GM23248 (cell line): ENCODE measurements at regions not wholly inside any gene's neighbourhood (a gene's known extent, or its start where the extent isn't known, plus 50 kb on each side); places are given as distances from the start of the nearest gene placed in this dataset.

Source experiments
- EZH2 ChIP-seq: fragments of 200-600 bp; sonication (generic); IDR thresholded peaks from 2 replicates; pipeline ENCODE4 v1.6.1; 2018; ENCODE audit warnings: antibody characterized with exemption, mild to moderate bottlenecking; ENCODE audit not compliant: insufficient read depth, poor library complexity, severe bottlenecking
- EZH2phosphoT487 ChIP-seq: fragments of 200-600 bp; sonication (generic); IDR thresholded peaks from 2 replicates; pipeline ENCODE4 v1.6.1; 2018; ENCODE audit warnings: antibody characterized with exemption, moderate library complexity, mild to moderate bottlenecking, low read depth; ENCODE audit not compliant: insufficient read depth

DNA sequence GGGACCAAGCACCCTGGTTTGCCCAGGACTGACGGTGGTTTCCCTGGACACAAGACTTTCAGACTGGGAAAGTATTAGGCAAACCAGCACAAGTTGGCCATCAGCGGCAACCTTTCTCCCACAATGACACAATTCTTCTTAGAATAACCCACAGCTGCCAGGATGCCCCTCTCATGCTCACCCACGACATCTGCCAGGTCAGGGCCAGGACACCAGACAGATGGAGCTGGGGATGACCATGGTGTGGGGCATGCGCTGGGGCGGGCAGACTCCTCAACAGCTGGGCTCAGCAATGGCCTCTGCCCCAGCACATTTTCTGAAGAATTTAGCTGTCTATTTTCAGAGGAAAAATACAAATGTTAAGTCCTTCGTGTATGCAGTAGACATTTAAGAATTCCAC is 226.4 kb downstream of the FNDC1 start:
- TF ChIP-seq EZH2 = no peak
- TF ChIP-seq EZH2phosphoT487 = no peak
